Smooth muscle cell (in vitro differentiated cells): ENCODE measurements at regions not wholly inside any gene's neighbourhood (a gene's known extent, or its start where the extent isn't known, plus 50 kb on each side); places are given as distances from the start of the nearest gene placed in this dataset.

Experiments
- DNase-seq: peaks from one replicate; lab custom pipeline; 2025; ENCODE audit not compliant: unreplicated experiment; lab: John Stamatoyannopoulos, UW
- H2AFZ ChIP-seq: fragments of 200-600 bp; sonication (generic); 2 replicates; pipeline ENCODE4 v1.6.0; 2016; ENCODE audit warnings: antibody characterized with exemption, low read depth, mild to moderate bottlenecking
- H3F3A ChIP-seq: fragments of 200-600 bp; sonication (generic); 2 replicates; pipeline ENCODE4 v1.6.0; 2017; ENCODE audit warnings: antibody characterized with exemption, low read depth
- H3K27ac ChIP-seq: fragments of 200-600 bp; sonication (generic); 2 replicates; pipeline ENCODE4 v1.5.1; 2016; ENCODE audit warnings: low read depth, mild to moderate bottlenecking
- H3K27me3 ChIP-seq: fragments of 200-600 bp; sonication (generic); 2 replicates; pipeline ENCODE4 v1.6.1; 2016; ENCODE audit warnings: low read depth, mild to moderate bottlenecking
- H3K36me3 ChIP-seq: fragments of 200-600 bp; sonication (generic); 2 replicates; pipeline ENCODE4 v1.5.1; 2016; ENCODE audit warnings: low read depth
- H3K4me1 ChIP-seq: fragments of 200-600 bp; sonication (generic); 2 replicates; pipeline ENCODE4 v1.5.1; 2016; ENCODE audit warnings: low read depth
- H3K4me2 ChIP-seq: fragments of 200-600 bp; sonication (generic); 2 replicates; pipeline ENCODE4 v1.6.0; 2016; ENCODE audit warnings: mild to moderate bottlenecking
- H3K4me3 ChIP-seq: fragments of 200-600 bp; sonication (generic); 2 replicates; pipeline ENCODE4 v1.5.1; 2016; ENCODE audit warnings: mild to moderate bottlenecking
- H3K79me2 ChIP-seq: fragments of 200-600 bp; sonication (generic); 2 replicates; pipeline ENCODE4 v1.6.0; 2016; ENCODE audit warnings: low read depth, mild to moderate bottlenecking
- H3K9ac ChIP-seq: fragments of 200-600 bp; sonication (generic); 2 replicates; pipeline ENCODE4 v1.6.0; 2016; ENCODE audit warnings: low read depth
- H3K9me3 ChIP-seq: fragments of 200-600 bp; sonication (generic); replicated peaks from 2 replicates; pipeline ENCODE4 v1.5.1; 2016; ENCODE audit warnings: low read depth
- H4K20me1 ChIP-seq: fragments of 200-600 bp; sonication (generic); 2 replicates; pipeline ENCODE4 v1.6.0; 2016; ENCODE audit warnings: low read depth
- CTCF ChIP-seq: fragments of 200-600 bp; sonication (generic); IDR thresholded peaks from 2 replicates; pipeline ENCODE4 v1.5.1; 2017; ENCODE audit warnings: borderline replicate concordance, mild to moderate bottlenecking, antibody characterized with exemption; ENCODE audit not compliant: insufficient read depth, poor library complexity, severe bottlenecking
- WGBS: methylation state at CpG from one replicate; pipeline ENCODE4 v1.1.7; 2016; ENCODE audit warnings: low lambda C conversion rate; 5-methylcytosine and 5-hydroxymethylcytosine counted together

- no peak overlapping the region for H3K9ac ChIP-seq
- 85% methylated on average over 3 of the region's 3 CpGs for WGBS
- H3K27ac ChIP-seq = no peak overlapping the region
- H3K79me2 ChIP-seq = peaks cover 6% of the 10 kb centered on the region
- H3K9me3 ChIP-seq = no peaks in the 10 kb centered on the region
- H3K4me3 ChIP-seq = no peak overlapping the region
- no peaks in the 10 kb centered on the region for H4K20me1 ChIP-seq
- H3F3A ChIP-seq = no peaks in the 10 kb centered on the region
- no peak overlapping the region for H3K4me2 ChIP-seq
- no peaks in the 10 kb centered on the region for H3K36me3 ChIP-seq
- no peaks in the 10 kb centered on the region for H3K27me3 ChIP-seq
- H3K4me1 ChIP-seq = peaks cover 10% of the 10 kb centered on the region
- no peak overlapping the region for H2AFZ ChIP-seq
- no peak for DNase-seq
- TF ChIP-seq CTCF = no peak
These were observed 294.9 kb downstream of the UTRN start for GRCh38 chr6:144580039-144580438.

GRCh38 chr6:144580771-144581170 is 295.6 kb downstream of the UTRN start:
- H3F3A ChIP-seq = no peaks in the 10 kb centered on the region
- H3K4me3 ChIP-seq = no peak overlapping the region
- H4K20me1 ChIP-seq = no peaks in the 10 kb centered on the region
- DNase-seq = no peak
- no peak overlapping the region for H3K27ac ChIP-seq
- H3K9me3 ChIP-seq = no peaks in the 10 kb centered on the region
- H3K4me1 ChIP-seq = peaks cover 10% of the 10 kb centered on the region
- H2AFZ ChIP-seq = no peak overlapping the region
- no peak overlapping the region for H3K9ac ChIP-seq
- 100% methylated on average over 1 of the region's 1 CpG for WGBS
- peaks cover 7% of the 10 kb centered on the region for H3K79me2 ChIP-seq
- TF ChIP-seq CTCF = no peak
- no peak overlapping the region for H3K4me2 ChIP-seq
- no peaks in the 10 kb centered on the region for H3K36me3 ChIP-seq
- no peaks in the 10 kb centered on the region for H3K27me3 ChIP-seq

- H3K4me3 ChIP-seq = no peak overlapping the region
- no peaks in the 10 kb centered on the region for H4K20me1 ChIP-seq
- H3K9ac ChIP-seq = no peak overlapping the region
- no peaks in the 10 kb centered on the region for H3F3A ChIP-seq
- DNase-seq = no peak
- H3K9me3 ChIP-seq = no peaks in the 10 kb centered on the region
- H3K4me2 ChIP-seq = peak overlapping the region; percentile 85
- H2AFZ ChIP-seq = no peak overlapping the region
- H3K27ac ChIP-seq = no peak overlapping the region
- H3K79me2 ChIP-seq = peaks cover 16% of the 10 kb centered on the region
- TF ChIP-seq CTCF = peak; percentile 43
- 43% methylated on average over 5 of the region's 5 CpGs for WGBS
- H3K36me3 ChIP-seq = no peaks in the 10 kb centered on the region
- H3K4me1 ChIP-seq = peaks cover 10% of the 10 kb centered on the region
- no peaks in the 10 kb centered on the region for H3K27me3 ChIP-seq
These were observed 296.8 kb downstream of the UTRN start for GRCh38 chr6:144581812-144582537.
